Activated naive CD4-positive, alpha-beta T cell treated with anti-CD3 and anti-CD28 coated beads, Interleukin-2, amount 50 U/mL, for 16 hours (primary cell): ENCODE measurements at regions not wholly inside any gene's neighbourhood (a gene's known extent, or its start where the extent isn't known, plus 50 kb on each side); places are given as distances from the start of the nearest gene placed in this dataset.
"Not testable (repeated sequence)": the region's sequence is repeated elsewhere in the genome, so short reads cannot be mapped to it uniquely, and the experiment has no call there.

ENCODE experiments used
- DNase-seq: peaks from one replicate; pipeline ENCODE4 v3.0.0-alpha.2; 2020

GRCh38 chr2:19098467-19099160 lies 259.8 kb downstream of the OSR1 start:
- DNase-seq: no peak

GRCh38 chr2:19089476-19089875 lies 268.9 kb downstream of the OSR1 start:
- not testable (repeated sequence) for DNase-seq

GRCh38 chr2:19086231-19086651 lies 272.2 kb downstream of the OSR1 start:
- no peak for DNase-seq

- DNase-seq: no peak
Measured at GRCh38 chr2:19078709-19079108, 279.7 kb downstream of the OSR1 start.

GRCh38 chr2:19073522-19073921 lies 284.9 kb downstream of the OSR1 start:
- no peak for DNase-seq

GRCh38 chr2:19072161-19072560 lies 286.3 kb downstream of the OSR1 start:
- no peak for DNase-seq

- DNase-seq: no peak
Measured at GRCh38 chr2:19070886-19071285, 287.5 kb downstream of the OSR1 start.

GRCh38 chr2:19068206-19068605 lies 290.2 kb downstream of the OSR1 start:
- DNase-seq: no peak

- no peak for DNase-seq
Measured at GRCh38 chr2:19062370-19062769, 296.1 kb downstream of the OSR1 start.

GRCh38 chr2:19059076-19059475 lies 299.3 kb downstream of the OSR1 start:
- no peak for DNase-seq

- DNase-seq: no peak
Measured at GRCh38 chr2:19051203-19051831, 307.1 kb downstream of the OSR1 start.

- DNase-seq: no peak
Measured at GRCh38 chr2:19050354-19050753, 308.1 kb downstream of the OSR1 start.

- DNase-seq: no peak
Measured at GRCh38 chr2:19048593-19049266, 309.7 kb downstream of the OSR1 start.

- DNase-seq: no peak
Measured at GRCh38 chr2:19046986-19047780, 311.2 kb downstream of the OSR1 start.

- DNase-seq: no peak
Measured at GRCh38 chr2:19045151-19045550, 313.3 kb downstream of the OSR1 start.

GRCh38 chr2:19043893-19044292 lies 314.5 kb downstream of the OSR1 start:
- no peak for DNase-seq

- no peak for DNase-seq
Measured at GRCh38 chr2:19041434-19042041, 316.9 kb downstream of the OSR1 start.

GRCh38 chr2:19038071-19039015 lies 320.1 kb downstream of the OSR1 start:
- no peak for DNase-seq

GRCh38 chr2:19036091-19036490 lies 322.3 kb downstream of the OSR1 start:
- no peak for DNase-seq

GRCh38 chr2:19035238-19035637 lies 323.2 kb downstream of the OSR1 start:
- DNase-seq: no peak

- DNase-seq: no peak
Measured at GRCh38 chr2:19033240-19033639, 325.2 kb downstream of the OSR1 start.

GRCh38 chr2:19031642-19032041 lies 326.8 kb downstream of the OSR1 start:
- no peak for DNase-seq
